Myocyte (in vitro differentiated cells): ENCODE measurements at regions not wholly inside any gene's neighbourhood (a gene's known extent, or its start where the extent isn't known, plus 50 kb on each side); places are given as distances from the start of the nearest gene placed in this dataset.
A peak's percentile ranks its signal among the peaks of the same experiment; 100 is the strongest.

Experiments
- DNase-seq: peaks from one replicate; pipeline ENCODE4 v3.0.0-alpha.2; 2012; ENCODE audit warnings: low read depth

DNA sequence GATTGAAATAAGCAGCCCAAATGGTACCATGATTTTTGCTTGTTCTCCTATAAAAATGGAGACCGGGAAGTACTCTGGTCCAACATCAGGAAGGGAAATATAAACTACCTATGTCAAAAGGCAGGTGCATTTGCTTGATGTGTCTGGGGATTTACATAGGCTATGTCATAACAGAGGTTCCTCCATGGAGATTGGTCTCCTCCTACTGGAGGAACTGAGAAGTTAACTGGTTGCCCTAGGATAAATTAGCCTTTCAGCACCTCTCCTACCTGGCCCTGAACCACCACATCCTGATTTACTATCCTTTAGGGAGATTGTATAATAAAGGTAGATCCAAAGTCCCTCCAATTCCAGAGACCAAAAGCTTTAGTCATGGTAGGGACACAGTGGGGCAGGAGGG lies 1109.3 kb upstream of the B3GALT2 start:
- peak; percentile 38 for DNase-seq

DNA sequence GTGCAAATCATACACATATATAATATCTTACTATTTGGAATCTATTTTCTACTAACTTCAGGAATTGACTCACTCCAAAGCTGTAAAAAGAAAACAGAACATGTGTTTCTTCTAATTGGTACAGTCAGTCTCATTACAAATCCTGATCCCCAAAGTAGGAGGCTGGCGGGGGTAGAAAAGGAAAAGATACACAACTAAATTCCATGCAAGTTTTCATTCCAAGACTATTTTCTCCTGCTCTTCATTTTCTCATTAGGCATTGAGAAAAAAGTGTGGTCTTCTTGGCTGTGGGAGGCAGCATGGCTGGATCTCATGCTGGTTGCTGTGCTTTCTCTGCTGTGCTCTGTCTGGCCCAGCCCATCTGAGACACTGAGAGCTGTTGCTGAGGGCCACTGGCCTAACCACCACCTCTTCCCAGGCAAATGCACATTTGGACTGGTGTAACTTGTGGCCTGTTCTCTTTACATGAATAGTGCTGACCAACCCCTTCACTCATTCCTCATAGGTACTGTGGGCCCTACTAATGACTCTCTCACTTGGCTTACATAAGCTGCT lies 1107.5 kb upstream of the B3GALT2 start:
- DNase-seq = no peak

DNA sequence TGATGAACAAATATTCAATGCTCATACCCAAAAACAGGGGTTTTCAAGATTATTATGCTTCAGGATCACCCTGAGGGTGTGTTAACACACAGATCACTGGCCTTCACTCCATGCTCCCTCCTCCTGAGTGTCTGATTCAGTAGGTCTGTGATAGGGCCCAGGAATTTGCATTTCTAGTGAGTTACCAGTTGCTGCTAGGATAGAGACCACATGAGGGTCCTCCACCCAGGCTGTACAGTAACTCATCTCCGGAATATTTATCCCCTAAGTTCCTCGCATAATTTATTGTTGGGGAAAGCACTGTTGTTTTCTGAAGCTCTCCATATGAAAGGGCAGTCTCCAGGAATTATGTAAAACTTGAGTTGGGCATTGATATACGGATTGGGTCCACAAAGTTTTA lies 1106.6 kb upstream of the B3GALT2 start:
- DNase-seq = no peak

DNA sequence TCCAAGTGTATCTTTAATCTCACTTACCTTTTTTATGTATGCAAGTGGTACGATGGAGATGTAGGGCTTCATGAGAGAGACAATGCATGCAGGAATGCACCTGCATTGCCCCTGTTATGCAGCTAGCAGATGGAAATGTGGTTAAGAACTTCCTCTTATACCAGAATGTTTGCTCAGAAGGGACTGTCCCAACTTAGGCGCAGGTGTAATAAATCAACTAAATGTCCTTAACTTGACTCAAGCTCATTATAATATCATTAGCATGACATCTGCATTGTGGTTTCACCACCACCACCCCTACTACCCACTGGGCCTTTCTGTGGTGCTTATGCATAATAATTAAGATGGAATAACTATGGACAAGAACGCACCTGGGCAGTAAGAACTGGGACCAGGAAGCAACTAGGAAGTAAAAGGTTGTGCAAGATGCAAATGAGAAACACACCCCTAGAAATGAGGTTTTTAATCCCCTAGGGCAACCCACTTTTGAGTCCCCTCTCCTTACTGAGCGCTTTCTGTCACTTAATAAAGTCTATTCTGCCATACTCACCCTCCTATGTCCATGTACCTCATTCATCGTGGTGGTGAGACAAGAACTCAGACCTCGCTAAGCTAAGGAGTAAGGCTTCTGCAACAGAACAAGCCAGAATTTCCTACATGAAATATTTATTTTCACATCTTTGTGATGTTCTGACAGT lies 1103.3 kb upstream of the B3GALT2 start:
- DNase-seq = no peak

DNA sequence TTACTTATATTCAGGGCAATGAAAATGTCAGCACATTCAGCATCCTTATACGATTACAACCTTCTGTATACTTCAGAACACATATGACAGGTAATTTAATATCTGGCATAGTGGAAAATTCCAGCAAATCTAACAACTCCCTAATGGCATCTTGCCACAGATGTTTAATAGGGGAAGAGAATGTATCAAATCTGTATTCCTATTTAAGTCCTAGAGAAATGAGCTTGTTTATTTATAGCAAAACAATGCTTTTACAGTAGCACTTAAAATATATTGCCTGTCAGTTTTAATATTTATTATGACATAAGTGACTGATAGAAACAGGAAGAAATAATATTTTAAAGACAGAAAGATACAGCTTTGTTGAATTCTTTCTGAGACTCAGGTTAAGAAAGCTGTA lies 1101.8 kb upstream of the B3GALT2 start:
- DNase-seq = no peak

DNA sequence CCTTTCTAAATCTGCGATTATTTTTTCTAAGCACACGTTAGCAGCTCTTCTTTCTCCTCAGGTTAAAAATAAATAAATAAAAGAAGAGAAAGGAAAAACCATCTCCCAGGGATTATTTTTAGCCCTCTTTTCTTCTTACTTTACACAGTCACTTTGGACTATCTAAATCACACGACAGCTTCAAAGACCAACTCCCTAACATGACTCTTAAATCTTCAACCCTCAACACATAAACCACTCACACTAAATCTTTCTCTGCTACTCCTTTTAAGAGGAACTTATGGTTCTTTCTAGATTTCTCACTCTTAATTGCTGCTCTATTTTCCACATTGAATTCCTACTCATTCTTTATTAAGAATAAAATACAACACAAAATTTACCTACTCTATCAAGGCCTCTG lies 1095.0 kb upstream of the B3GALT2 start:
- DNase-seq = peak; percentile 10

DNA sequence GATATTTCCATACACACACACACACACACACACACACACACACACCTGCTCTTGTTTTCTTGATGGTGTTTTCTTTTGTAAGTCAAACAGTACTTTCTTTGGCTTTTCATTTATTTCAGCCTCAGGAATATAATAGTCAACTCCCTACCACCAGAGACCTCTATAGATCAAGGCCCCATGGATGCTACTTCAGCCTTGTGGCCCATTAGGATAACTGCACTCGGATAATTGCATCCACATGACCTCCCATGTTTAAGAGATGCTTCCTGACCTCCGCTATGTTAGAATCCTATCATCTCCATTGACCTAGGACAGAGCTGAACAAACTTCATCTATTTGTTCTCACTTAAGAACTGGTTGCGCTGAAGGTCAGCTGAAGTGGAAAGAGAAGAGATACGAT lies 1094.0 kb upstream of the B3GALT2 start:
- no peak for DNase-seq

DNA sequence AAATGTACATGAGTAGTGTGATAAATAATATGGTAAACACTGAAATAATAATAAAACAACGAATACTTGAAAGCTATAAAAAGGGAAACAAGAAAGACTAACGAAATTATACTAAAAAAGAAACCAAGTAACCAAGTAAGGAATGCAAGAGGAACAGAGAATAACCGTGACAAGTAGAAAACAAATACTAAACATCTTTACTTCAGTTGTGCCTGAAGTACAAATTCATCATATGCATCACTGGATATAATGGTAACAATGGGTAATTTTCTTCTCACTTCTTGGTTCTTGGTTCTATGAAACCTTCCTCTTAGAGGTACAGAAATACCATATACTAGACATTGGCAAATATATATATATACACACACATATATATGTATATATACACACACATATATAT lies 1093.6 kb upstream of the B3GALT2 start:
- DNase-seq = no peak

DNA sequence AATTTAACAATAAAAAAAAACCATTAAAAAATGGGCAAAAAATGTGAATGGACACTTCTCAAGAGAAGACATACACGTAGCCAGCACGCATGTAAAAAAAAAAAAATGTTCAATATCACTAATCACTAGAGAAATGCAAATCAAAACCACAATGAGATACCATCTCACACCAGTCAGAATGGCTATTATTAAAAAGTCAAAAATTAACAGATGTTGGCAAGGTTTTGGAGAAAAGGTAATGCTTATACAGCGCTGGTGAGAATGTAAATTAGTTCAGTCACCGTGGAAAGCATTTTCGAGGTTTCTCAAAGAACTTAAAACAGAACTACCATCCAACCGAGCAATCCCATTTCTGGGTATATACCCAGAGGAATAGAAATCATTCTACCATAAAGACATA lies 1091.5 kb upstream of the B3GALT2 start:
- DNase-seq = no peak

DNA sequence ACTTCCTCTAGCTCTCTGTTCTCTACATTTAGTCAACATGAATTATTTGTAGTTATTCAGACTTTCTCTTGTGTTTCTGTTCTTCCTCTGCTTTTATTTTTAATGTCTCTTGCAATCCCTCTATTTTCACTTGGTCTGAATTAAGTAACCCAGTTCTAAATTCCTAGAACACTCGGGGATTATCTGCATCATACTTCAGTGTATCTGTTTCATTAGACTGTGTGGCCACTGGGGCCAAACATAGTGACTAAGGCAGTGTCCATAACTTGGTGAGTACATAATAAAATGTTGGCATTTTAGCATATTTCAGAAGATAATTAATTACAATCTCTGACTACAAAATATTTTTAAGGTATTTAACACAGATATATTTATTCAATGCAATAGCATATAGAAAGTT lies 1087.2 kb upstream of the B3GALT2 start:
- DNase-seq = no peak

DNA sequence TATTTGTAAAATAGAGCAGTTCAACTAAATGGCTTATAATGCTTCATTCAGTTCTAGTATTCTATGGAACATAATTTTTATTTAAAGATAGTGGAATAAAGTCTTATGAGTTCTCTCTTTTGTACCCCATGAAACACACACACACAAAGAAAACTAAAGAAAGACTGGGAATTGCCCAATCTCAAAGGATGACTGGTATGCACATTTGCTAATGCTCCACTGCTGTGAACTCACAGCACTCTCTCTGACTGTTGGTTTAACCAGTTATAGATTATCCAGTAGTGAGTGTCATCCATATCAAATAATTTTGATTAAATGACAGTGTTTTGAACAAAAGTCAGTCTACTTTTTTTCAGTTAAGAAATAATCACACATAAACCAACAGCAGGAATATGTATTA lies 1082.4 kb upstream of the B3GALT2 start:
- peak; percentile 2 for DNase-seq

DNA sequence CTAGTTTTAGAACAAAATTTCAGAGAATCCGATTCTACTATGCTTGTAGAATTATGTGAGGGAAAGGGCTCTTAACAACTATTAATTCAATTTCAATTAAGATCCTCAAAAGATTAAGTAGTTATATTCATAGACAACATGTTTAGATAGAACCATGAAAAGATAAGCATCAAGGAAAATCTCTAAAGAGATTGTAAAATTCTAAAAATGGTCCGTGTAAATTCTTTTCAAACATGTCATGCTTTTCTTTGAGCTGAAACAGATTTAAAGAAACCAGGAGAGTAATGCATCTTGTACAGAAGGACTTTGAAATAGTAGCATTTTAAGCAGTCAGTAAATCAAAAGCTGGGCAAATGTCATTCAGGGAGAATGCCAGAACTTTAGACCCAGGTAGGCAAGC lies 1080.6 kb upstream of the B3GALT2 start:
- DNase-seq = no peak

DNA sequence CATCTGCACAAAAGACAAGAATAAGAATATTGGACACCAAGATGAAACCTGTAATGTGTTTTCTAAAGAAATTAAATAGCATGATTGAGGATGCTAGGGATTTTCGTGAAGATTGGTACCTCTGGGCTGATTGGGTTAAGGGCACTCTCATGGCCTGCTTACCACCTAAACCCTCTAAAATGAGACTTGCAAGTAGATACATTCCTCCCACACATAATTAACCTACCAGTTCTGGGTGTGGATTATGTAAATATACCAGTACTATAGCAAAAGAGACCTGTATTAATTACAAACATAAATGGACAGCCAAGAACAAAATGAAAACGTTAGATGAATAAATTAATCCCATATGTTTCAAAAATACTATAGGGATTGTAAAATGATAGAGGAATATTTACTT lies 1069.6 kb upstream of the B3GALT2 start:
- no peak for DNase-seq

DNA sequence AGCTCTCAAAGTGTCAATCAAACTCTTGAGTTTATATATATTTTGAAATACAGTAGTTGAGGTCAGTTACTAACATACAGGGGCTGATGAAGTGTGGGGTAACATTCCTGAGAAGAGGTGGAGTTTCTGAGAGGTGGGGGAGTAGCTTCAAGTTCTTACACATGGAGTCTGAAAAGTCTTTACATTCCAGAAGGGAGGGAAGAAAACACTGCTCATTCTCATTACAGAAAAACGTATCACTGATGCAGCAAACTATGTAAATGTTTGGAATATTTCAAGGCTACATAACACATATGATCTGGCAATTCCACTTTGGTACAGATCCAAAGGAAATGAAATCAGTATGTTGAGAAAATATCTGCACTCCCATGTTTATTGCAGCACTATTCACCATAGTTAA lies 1065.8 kb upstream of the B3GALT2 start:
- no peak for DNase-seq

DNA sequence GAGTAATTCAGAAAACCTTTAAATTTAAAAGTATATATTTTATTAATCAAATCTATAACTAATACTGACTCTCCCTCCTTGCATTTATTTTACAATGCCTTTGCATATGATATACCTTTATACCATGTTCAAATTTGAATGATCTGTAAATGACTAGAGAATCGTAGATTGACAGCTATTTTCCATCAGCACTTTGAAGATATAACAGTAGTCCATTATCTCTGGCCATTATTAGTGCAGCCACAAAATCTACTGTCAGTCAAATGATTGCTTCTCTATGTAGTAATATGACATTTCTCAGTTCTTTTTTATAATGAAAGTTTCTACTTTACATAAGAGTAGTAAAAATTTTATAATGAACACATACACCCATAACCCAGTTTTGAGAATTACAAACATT lies 1054.8 kb upstream of the B3GALT2 start:
- DNase-seq = no peak

DNA sequence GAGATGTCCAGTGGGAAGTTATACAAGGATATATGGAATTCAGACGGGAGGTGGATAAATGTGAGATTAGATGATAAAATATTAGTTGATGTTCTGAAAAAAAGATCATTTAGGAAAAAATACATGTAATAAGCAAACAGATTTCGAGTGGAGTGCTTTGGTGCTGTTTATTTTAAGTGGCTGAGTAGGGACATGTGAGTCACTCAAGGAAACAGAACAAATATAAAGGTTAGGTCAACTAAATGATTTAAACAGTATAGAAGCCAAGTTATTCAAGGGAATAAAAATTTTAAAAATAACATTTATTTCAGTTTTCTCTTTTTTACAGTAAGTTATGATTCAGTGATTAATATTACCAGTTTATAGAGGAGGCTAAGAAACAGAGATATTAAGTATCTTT lies 1046.7 kb upstream of the B3GALT2 start:
- DNase-seq = no peak

DNA sequence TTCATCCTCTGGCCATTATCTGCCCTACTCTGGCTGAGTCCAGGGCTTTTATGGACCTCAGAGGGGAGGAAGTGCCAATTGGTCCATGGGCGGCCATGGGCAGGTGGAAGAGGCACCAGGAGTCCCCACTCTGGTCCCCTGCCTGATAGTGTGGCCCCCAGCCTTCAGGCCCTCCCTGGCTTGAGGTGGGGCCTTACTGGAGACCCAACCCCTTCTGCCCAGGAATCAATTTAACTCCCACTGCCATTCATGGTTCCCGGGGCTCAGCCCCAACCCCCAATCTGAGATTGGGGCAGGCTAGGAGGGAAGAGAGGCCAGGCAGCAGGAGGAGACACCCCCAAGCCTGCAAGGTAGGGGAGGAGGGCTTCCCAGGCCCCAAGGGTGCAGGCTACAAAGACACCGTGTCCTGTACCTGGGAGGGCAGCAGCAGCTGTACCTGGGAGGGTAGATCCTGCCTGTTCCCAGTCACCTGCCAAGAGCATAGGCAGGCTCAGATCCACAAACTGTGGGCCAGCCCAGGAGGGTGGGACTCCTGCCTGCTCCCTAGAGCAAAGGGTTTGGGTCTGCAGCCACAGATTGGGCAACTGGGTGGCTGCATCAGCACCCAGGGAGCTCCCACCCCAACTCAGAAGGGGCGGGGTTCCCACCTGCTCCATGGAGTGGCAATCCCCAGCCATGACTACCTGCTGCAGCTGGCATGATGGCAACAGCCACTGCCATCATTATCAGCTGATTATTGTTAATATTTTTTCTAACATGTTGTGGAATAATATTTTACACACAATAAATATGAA lies 1044.1 kb upstream of the B3GALT2 start:
- DNase-seq = no peak

DNA sequence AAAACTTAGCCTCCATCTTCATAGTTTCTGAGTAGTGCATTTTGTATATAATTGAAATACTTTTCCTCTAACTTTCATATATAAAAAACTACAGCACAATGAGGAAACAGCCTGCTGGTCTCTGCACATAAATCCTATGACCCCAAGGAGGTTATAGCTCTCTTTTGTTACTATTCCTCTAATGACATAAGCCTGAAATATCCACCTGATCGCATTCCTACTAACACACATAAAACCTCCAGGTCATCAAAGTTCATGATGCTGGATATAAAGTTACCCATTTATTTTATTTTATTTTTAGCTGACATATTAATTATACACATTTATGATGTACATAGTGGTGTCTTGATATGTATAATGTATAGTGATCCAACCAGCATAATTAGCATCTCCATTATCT lies 1042.0 kb upstream of the B3GALT2 start:
- no peak for DNase-seq

DNA sequence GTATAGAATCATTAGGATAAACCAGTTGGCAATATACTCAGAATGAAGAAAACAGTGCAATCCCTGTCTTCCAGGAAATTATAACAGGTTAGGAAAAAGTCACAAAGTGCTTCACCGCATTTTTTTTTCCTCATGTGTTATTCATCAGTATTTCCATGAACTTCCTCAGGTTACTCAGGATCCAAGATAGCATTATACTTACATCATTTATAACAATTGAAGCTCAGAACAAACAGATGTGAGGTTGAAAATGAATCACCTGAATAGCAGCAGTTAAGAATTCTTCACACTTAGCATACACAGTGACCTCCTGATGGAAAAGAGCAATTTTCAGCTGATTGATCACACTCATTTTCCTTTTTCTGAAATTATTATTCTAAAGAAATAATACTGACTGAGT lies 1040.7 kb upstream of the B3GALT2 start:
- no peak for DNase-seq

DNA sequence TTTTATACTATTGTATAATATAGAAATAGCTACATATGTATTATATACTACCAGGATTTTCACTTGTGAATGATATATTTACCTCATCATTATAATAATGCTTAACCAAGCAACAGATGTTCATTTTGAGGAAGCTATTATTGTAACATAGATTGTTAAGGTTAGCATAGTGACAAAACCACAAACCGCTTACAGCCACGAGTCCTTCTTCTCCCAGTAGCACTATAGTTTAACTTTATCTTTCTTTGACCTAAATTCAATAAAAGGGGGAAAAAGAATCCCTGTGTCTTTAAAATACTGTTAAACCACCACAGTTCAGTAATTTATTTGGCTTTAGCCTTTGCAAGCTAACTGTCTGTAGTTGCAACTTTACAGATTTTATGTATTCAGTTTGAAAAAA lies 1039.4 kb upstream of the B3GALT2 start:
- DNase-seq = peak; percentile 22

DNA sequence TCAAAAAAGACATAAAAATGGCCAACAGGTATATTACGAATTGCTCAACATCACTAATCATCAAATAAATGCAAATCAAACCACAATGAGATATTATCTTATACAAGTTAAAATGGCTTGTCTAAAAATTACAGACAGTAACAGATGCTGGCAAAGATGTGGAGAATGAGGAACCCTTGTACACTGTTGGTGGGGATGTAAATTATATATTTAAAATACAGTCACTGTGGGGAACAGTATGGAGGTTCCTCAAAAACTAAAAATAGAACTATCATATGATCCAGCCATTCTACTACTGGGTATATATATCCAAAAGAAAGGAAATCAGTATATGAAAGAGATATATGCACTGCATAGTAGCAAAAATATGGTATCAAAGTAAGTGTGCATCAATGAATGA lies 1037.2 kb upstream of the B3GALT2 start:
- DNase-seq = no peak

DNA sequence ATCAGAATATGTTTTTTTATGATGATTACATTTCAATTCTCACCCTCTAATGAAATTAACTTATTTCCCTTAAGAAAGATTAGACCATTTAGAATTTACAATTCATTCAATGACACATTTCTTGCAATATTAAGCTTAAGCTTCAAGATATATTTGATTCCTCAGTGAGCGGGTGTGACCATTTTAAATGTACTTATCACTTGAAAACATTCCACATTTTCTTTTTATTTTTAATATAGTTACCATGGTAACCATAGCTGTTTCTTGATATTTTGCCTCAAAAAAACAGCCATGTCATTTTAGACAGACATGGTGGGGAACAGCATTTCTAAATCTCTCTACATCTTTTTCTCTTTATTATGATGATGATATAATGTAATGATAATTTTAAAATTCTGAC lies 1029.0 kb upstream of the B3GALT2 start:
- no peak for DNase-seq

DNA sequence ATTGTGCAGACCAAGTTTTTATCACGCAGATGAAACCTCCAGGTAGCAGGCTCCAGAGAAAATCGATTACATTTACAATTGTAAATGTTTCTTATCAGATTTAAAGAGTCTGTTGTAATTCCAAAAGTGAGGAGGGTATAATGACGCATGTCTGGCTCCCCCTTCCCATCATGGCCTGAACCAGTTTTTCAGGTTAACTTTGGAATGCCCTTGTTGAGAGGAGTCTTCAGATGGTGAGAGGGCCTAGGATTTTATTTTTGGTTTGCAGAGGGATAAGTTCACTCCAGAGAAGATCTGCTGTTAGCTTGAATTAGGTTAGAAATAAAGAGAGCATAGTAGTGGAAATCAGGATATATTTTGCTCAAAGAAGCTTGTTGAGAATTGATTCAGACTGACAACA lies 1028.3 kb upstream of the B3GALT2 start:
- no peak for DNase-seq
